H9 (cell line): ENCODE measurements at regions not wholly inside any gene's neighbourhood (a gene's known extent, or its start where the extent isn't known, plus 50 kb on each side); places are given as distances from the start of the nearest gene placed in this dataset.

Source experiments
- DNase-seq: peaks from one replicate; pipeline ENCODE4 v3.0.0-alpha.2; 2017
- H2AFZ ChIP-seq: one replicate; pipeline ENCODE4 v1.6.1; 2013; ENCODE audit warnings: mild to moderate bottlenecking, low read length, control low read depth, moderate library complexity
- H2AK5ac ChIP-seq: 2 replicates; pipeline ENCODE4 v1.6.1; 2013; ENCODE audit warnings: low read length, control low read depth, mixed read lengths; ENCODE audit not compliant: insufficient read length
- H2BK120ac ChIP-seq: one replicate; pipeline ENCODE4 v1.6.1; 2013; ENCODE audit warnings: low read depth, mild to moderate bottlenecking, low read length, control low read depth, inconsistent platforms; ENCODE audit not compliant: poor library complexity, severe bottlenecking
- H2BK12ac ChIP-seq: 2 replicates; pipeline ENCODE4 v1.6.1; 2013; ENCODE audit warnings: low read length, control low read depth, mixed read lengths, low read depth; ENCODE audit not compliant: insufficient read length
- H2BK15ac ChIP-seq: 2 replicates; pipeline ENCODE4 v1.6.1; 2013; ENCODE audit warnings: low read depth, low read length, control low read depth
- H2BK20ac ChIP-seq: one replicate; pipeline ENCODE4 v1.6.1; 2013; ENCODE audit warnings: low read depth, mild to moderate bottlenecking, low read length, control low read depth, inconsistent platforms; ENCODE audit not compliant: poor library complexity, severe bottlenecking
- H2BK5ac ChIP-seq: 2 replicates; pipeline ENCODE4 v1.6.1; 2013; ENCODE audit warnings: low read length, control low read depth, mixed read lengths; ENCODE audit not compliant: insufficient read length
- H3K14ac ChIP-seq: 2 replicates; pipeline ENCODE4 v1.6.1; 2013; ENCODE audit warnings: low read length, control low read depth; ENCODE audit not compliant: insufficient read depth
- H3K18ac ChIP-seq: 2 replicates; pipeline ENCODE4 v1.6.1; 2013; ENCODE audit warnings: low read depth, mild to moderate bottlenecking, mixed read lengths, low read length, control low read depth; ENCODE audit not compliant: insufficient read length
- H3K23ac ChIP-seq: 2 replicates; pipeline ENCODE4 v1.6.1; 2013; ENCODE audit warnings: low read length, control low read depth, mixed read lengths, low read depth; ENCODE audit not compliant: insufficient read length
- H3K23me2 ChIP-seq: 2 replicates; pipeline ENCODE4 v1.6.1; 2013; ENCODE audit warnings: low read depth, mild to moderate bottlenecking, mixed read lengths, low read length, control low read depth; ENCODE audit not compliant: insufficient read length, poor library complexity, severe bottlenecking
- H3K27ac ChIP-seq: 2 replicates; pipeline ENCODE4 v1.5.1; 2013; ENCODE audit warnings: low read length, control low read depth, mixed read lengths, low read depth; ENCODE audit not compliant: insufficient read length
- H3K27me3 ChIP-seq: 2 replicates; pipeline ENCODE4 v1.6.1; 2013; ENCODE audit warnings: low read length, control low read depth, inconsistent platforms; ENCODE audit not compliant: insufficient read depth
- H3K4ac ChIP-seq: 2 replicates; pipeline ENCODE4 v1.6.1; 2013; ENCODE audit warnings: low read depth, mild to moderate bottlenecking, control low read depth, inconsistent platforms, low read length, moderate library complexity
- H3K4me1 ChIP-seq: 2 replicates; pipeline ENCODE4 v1.6.1; 2013; ENCODE audit warnings: low read length, control low read depth, inconsistent platforms; ENCODE audit not compliant: insufficient read depth
- H3K4me2 ChIP-seq: 2 replicates; pipeline ENCODE4 v1.6.1; 2013; ENCODE audit warnings: low read length, control low read depth, mixed read lengths; ENCODE audit not compliant: insufficient read length, insufficient read depth
- H3K56ac ChIP-seq: 2 replicates; pipeline ENCODE4 v1.6.1; 2013; ENCODE audit warnings: low read depth, mild to moderate bottlenecking, mixed read lengths, low read length, control low read depth; ENCODE audit not compliant: insufficient read length
- H3K79me1 ChIP-seq: 2 replicates; pipeline ENCODE4 v1.6.1; 2013; ENCODE audit warnings: low read depth, mild to moderate bottlenecking, moderate library complexity, low read length, control low read depth, inconsistent platforms; ENCODE audit not compliant: insufficient read depth, poor library complexity, severe bottlenecking
- H3K79me2 ChIP-seq: 2 replicates; pipeline ENCODE4 v1.6.1; 2013; ENCODE audit warnings: low read length, control low read depth, inconsistent platforms; ENCODE audit not compliant: insufficient read depth
- H3K9ac ChIP-seq: 2 replicates; pipeline ENCODE4 v1.6.1; 2013; ENCODE audit warnings: low read length, control low read depth, mixed read lengths; ENCODE audit not compliant: insufficient read length; ENCODE audit errors: extremely low read depth
- H3K9me3 ChIP-seq: one replicate; pipeline ENCODE4 v1.6.1; 2013; ENCODE audit warnings: low read depth, low read length, inconsistent platforms; ENCODE audit not compliant: control insufficient read depth
- H3T11ph ChIP-seq: one replicate; pipeline ENCODE4 v1.6.1; 2013; ENCODE audit warnings: mild to moderate bottlenecking, low read length, control low read depth, inconsistent platforms
- H4K20me1 ChIP-seq: one replicate; pipeline ENCODE4 v1.6.1; 2013; ENCODE audit not compliant: control insufficient read depth, insufficient read length, insufficient read depth
- H4K5ac ChIP-seq: 2 replicates; pipeline ENCODE4 v1.6.1; 2013; ENCODE audit warnings: low read depth, mild to moderate bottlenecking, mixed read lengths, low read length, control low read depth; ENCODE audit not compliant: insufficient read length
- H4K8ac ChIP-seq: replicated peaks from 2 replicates; pipeline ENCODE4 v1.6.1; 2013; ENCODE audit warnings: low read length, control low read depth, mixed read lengths, low read depth; ENCODE audit not compliant: insufficient read length
- H4K91ac ChIP-seq: 2 replicates; pipeline ENCODE4 v1.6.1; 2013; ENCODE audit warnings: low read depth, mild to moderate bottlenecking, moderate library complexity, mixed read lengths, low read length, control low read depth; ENCODE audit not compliant: insufficient read length
- H3K27ac Mint-ChIP-seq, 3 experiments: 2 replicates in 2 of 3; 3 replicates in 1 of 3; pipeline ENCODE4 v1.8.0; 2020 to 2021; ENCODE audit warnings: mixed read lengths in 3 of 3, mild to moderate bottlenecking in 1 of 3, moderate library complexity in 1 of 3
- H3K27me3 Mint-ChIP-seq: 2 replicates; pipeline ENCODE4 v1.8.0; 2021; ENCODE audit warnings: low read depth, mild to moderate bottlenecking, moderate library complexity, mixed read lengths
- H3K36me3 Mint-ChIP-seq, 3 experiments: 2 replicates in 2 of 3; 3 replicates in 1 of 3; pipeline ENCODE4 v1.8.0; 2020 to 2021; ENCODE audit warnings: low read depth in 3 of 3, mixed read lengths in 3 of 3; ENCODE audit not compliant: insufficient read depth in 1 of 3
- H3K4me1 Mint-ChIP-seq, 2 experiments: 2 replicates each; pipeline ENCODE4 v1.8.0; 2020; ENCODE audit warnings: mixed read lengths in 2 of 2
- H3K4me3 Mint-ChIP-seq, 2 experiments: 2 replicates in 1 of 2; 3 replicates in 1 of 2; pipeline ENCODE4 v1.8.0; 2020 to 2021; ENCODE audit warnings: mild to moderate bottlenecking in 2 of 2, mixed read lengths in 2 of 2, moderate library complexity in 1 of 2
- H3K9me3 Mint-ChIP-seq, 2 experiments: 2 replicates in 1 of 2; 3 replicates in 1 of 2; pipeline ENCODE4 v1.8.0; 2020; ENCODE audit warnings: mild to moderate bottlenecking in 2 of 2, mixed read lengths in 2 of 2, moderate library complexity in 1 of 2
- CTCF ChIP-seq: fragments of 200-600 bp; sonication (generic); conservative IDR thresholded peaks from 3 replicates; pipeline ENCODE4 v1.8.0; 2021; ENCODE audit warnings: antibody characterized with exemption, mild to moderate bottlenecking

GRCh38 chr12:58395470-58395869, 454.1 kb downstream of the ATP23 start:
- Histone ChIP-seq H3K23me2 (no peaks in the 10 kb centered on the region), H3K79me2 (no peaks in the 10 kb centered on the region), H3K23ac (no peak overlapping the region), H3K4ac (no peak overlapping the region), H2BK15ac (no peak overlapping the region), H3K27me3 (no peaks in the 10 kb centered on the region), H2BK20ac (no peak overlapping the region), H3K9me3 (no peaks in the 10 kb centered on the region), H3K4me1 (no peaks in the 10 kb centered on the region), H2BK5ac (no peak overlapping the region), H3K14ac (no peak overlapping the region), H2BK12ac (no peak overlapping the region), H2BK120ac (no peak overlapping the region), H3K4me2 (no peak overlapping the region), H2AK5ac (no peak overlapping the region), H2AFZ (no peak overlapping the region), H4K20me1 (no peaks in the 10 kb centered on the region), H3K79me1 (no peaks in the 10 kb centered on the region), H4K5ac (no peak overlapping the region), H3K56ac (no peak overlapping the region), H4K91ac (no peak overlapping the region), H4K8ac (no peak overlapping the region), H3K27ac (no peak overlapping the region), H3T11ph (no peak overlapping the region), H3K18ac (no peak overlapping the region), H3K9ac (no peak overlapping the region)
- Mint-ChIP-seq H3K4me1 (no peaks in the 10 kb centered on the region), H3K4me3 (no peak overlapping the region), H3K27me3 (no peaks in the 10 kb centered on the region), H3K36me3 (no peaks in the 10 kb centered on the region; a peak in 1 of 7 replicates), H3K9me3 (no peaks in the 10 kb centered on the region; a peak in 1 of 5 replicates), H3K27ac (no peak overlapping the region)
- TF ChIP-seq CTCF: no peak
- no peak for DNase-seq
